Renal cortical epithelial cell (primary cell): ENCODE measurements at regions not wholly inside any gene's neighbourhood (a gene's known extent, or its start where the extent isn't known, plus 50 kb on each side); places are given as distances from the start of the nearest gene placed in this dataset.

Experiments used
- DNase-seq: peaks from one replicate; pipeline ENCODE4 v3.0.0-alpha.2; 2011; ENCODE audit warnings: low read depth

DNA sequence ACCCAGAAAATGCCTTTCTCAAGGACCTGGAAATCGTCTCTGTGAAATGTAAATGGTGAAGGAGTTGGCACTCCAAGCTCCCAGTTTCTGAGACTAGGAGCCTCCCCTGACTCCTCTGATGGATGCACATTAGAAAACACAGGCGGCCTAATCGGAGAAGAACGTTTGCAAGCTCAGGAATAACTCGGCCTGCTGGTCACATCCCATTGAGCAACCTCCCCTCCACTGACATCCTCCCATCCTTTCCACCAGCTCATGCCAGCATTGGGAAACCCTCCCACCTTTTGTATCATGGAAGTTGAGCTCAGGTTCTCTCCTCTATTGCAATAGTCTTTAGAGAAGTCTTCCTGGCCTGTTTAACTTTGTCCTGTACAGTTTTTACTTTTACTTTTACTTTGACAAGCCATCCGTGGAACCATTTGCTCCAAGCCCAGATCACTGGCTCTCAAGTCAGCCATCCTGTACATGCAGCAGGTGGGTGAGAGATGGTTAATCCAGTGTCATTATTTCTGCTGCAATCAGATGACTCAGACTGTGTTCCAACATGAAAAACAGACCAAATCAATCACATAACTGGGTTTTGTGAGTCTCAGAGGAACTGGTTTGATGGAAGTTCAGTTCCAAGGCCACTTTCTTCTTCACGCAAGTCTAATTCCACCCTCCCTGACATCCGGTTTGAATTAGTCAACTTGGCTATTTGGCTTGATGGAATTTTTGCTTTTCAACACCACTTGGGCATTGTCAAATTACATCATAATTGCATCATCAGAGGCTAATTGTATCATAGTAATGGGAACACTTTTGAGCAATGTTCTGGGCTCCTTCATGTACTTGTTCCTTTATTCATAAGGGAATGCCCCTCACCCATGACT is 619.4 kb upstream of the CDH4 start:
- peak; percentile 0 for DNase-seq

GRCh38 chr20:60634491-60635172 is 617.4 kb upstream of the CDH4 start:
- DNase-seq: no peak

DNA sequence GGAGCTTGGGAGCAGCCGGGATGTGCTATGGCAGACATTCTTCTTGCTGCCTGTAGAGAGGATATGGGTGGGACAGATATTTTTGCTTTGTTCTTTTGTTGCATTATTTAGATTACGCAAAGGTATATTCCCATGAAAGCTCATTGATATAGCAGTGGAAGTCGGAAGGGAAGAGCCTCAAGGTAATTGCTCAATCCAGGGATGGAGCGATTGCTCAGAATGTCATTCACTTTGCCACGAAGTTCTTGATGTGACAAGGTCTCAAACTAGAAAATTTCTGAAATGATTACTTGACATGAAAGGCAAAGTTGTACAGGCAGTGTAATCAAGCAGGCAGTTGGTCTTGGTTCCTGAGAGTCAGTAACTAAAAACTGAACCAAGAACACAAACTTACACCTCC is 615.6 kb upstream of the CDH4 start:
- DNase-seq: no peak

- DNase-seq: no peak
Observed at GRCh38 chr20:60637801-60638200, 614.3 kb upstream of the CDH4 start.

GRCh38 chr20:60638430-60639098 is 613.5 kb upstream of the CDH4 start:
- DNase-seq: no peak

- DNase-seq: no peak
Observed at GRCh38 chr20:60641879-60642447, 610.1 kb upstream of the CDH4 start.

GRCh38 chr20:60642541-60642940 is 609.5 kb upstream of the CDH4 start:
- no peak for DNase-seq

- DNase-seq: no peak
Observed at GRCh38 chr20:60648556-60648955, 603.5 kb upstream of the CDH4 start.

DNA sequence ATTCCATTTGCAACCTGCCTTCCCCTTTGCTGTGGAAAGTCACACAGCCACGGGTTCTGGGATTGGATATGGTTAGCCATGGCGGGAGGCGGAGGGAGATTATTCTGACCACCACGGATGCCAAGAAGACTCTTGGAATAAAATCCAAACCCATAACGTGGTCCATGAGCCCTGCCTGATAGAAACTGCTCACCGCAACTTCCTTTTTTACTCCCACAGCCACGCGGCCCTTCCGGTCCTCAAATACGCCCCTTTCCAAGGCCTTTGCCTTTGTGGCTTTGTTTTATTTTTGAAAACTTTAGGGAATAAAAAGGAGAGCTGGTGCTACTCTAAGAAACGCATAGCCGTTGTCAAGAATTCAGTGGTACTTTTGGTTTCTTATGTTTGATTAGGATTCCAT is 602.5 kb upstream of the CDH4 start:
- DNase-seq: no peak

DNA sequence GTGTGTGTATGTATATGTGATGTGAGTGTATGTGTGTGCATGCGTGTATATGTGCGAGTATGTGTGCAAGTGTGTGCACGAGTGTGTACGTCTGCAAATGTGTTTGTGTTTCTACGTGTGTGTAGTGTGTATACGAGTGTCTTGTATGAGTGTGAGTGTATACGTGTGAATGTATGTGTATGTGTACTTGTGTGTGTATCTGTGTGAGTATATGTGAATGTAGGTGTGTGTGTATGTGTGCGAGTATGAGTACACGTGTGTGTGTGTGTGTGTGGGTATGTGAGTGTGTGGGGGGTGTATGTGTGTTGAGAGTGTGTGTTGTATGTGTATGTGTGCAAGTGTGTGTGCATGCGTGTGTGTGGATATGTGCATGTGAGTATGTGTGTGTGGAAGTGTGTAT is 602.0 kb upstream of the CDH4 start:
- DNase-seq: no peak

- no peak for DNase-seq
Observed at GRCh38 chr20:60652046-60652445, 600.0 kb upstream of the CDH4 start.

DNA sequence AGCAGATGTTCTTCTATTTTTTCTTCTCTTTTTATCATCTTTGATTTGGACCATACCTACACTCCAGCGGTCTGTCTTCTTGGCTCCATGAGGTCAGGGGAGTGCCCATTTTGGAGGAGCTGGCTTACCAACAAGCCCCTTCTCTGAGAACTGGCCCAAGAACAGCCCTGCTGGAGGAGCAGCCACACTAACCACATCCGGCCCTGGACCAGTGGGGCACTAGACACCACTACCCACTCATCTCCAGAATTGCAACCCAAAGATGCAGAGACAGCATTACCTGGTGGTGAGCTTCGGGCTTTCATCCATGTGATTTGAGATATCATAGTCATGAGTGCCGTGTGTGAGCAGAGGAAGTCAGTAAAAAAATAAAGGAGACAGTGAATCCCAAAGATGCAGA is 599.4 kb upstream of the CDH4 start:
- no peak for DNase-seq

DNA sequence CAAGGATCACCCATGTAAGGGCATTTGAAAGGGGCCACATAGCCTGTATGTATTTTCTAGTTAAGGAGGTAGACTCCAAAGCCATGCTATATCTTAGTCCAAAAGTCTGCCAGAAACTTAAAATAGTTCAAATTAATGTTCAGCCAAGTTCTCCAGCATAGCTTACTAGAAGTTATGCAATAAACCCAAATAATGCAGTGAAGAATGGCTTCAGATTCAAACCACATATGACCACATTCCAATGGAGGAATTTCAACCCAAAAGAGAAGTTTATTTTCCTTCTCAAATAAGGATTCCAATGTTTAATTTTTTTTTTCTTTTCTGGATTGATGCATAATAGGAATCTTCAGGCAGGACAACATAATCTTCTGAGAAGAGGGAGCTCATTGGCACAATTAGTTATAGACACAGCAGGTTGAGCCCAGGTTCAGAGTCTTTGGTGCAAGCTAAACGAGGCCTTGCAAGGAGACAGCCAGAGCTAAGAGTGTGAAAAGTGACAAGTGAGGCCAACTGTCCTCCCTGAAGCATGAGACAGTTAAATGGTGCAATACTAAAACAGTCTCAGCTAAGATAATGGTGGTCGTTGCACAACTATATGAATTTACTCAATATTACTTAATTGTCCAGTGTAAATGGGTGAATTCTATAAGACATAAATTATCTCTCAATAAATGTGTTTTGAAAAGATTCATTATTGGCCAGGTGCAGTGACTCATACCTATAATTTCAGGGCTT is 598.8 kb upstream of the CDH4 start:
- no peak for DNase-seq

- no peak for DNase-seq
Observed at GRCh38 chr20:60658681-60659080, 593.4 kb upstream of the CDH4 start.

GRCh38 chr20:60659240-60659639 is 592.8 kb upstream of the CDH4 start:
- DNase-seq: no peak

DNA sequence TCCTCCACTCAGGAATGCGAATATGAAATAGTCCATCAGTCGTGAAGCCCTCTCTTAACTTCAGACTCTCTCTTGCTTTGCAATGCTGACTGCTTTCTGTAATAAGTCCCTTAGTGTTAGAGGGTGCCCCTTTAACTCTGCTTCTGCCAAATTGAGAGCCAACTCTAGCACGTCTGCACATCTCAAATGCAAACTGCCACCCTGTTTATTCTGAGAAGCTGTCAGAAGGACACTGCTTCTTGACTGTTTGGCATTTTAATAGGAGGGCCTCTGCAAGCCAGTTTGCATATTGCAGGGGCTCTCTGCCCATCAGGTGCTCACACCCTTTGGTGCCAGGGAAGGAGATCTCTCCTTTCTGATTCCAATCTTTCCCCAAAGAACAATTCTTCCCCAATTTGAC is 589.8 kb upstream of the CDH4 start:
- no peak for DNase-seq

DNA sequence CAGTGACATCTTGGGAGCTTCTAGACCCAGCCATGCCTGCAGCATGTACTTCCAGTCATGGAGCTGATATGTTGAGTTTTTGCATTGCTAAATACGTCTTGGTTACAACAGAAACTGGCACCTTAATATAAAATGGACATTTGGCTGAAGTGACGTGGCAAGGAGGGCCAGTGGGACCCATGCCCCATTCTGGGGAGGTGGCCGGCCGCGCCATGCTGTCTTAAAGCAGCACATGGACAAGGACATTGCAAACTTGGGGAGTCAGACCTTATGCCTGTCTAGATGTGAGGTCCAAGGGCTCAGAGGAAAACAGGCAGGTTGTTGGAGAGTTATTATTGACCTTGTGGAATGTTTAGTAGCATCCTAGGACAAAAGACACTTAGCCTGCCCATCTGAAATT is 588.0 kb upstream of the CDH4 start:
- no peak for DNase-seq

- DNase-seq: no peak
Observed at GRCh38 chr20:60667641-60668040, 584.4 kb upstream of the CDH4 start.

DNA sequence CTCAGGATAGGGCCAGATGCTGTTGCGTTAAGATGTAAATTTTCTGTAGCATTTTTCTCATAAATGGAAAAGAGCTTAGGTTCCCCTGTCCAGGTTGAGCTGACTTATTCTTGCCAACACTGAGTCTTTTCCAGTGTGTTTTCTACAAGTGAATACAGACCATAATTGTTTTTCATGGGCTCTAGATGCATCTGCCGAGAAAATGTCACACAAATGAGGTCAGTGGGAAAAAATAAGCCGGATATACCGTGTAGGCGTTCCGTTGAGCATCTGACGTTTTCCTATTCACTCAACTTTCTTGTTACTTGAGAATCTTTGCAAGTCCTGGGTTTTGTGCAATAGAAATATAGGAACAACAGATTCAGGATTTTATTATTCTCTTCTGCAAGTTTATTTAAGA is 582.9 kb upstream of the CDH4 start:
- DNase-seq: no peak

DNA sequence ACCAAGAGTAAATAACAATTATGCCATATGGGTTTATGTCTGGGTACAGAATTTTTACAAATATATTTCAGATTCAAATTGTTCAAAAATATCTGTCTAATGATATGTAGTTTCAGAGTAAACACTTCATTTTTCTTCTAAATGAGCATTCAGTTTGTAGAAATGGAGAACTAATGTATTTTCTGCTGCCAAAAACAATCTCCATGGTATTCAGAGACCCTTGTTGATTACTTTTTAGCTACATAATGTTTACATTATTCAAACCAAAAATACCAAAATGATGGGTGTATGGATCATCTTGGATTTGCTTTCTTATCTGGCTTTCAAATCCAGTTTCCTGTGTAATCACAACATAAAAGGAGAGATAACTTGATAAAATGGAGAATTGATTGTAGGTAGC is 576.0 kb upstream of the CDH4 start:
- DNase-seq: no peak

GRCh38 chr20:60677819-60678218 is 574.2 kb upstream of the CDH4 start:
- DNase-seq: no peak

GRCh38 chr20:60680554-60680953 is 571.5 kb upstream of the CDH4 start:
- no peak for DNase-seq
